ENCODE measurements at regions not wholly inside any gene's neighbourhood (a gene's known extent, or its start where the extent isn't known, plus 50 kb on each side); places are given as distances from the start of the nearest gene placed in this dataset.
A peak's percentile ranks its signal among the peaks of the same experiment; 100 is the strongest.

DNA sequence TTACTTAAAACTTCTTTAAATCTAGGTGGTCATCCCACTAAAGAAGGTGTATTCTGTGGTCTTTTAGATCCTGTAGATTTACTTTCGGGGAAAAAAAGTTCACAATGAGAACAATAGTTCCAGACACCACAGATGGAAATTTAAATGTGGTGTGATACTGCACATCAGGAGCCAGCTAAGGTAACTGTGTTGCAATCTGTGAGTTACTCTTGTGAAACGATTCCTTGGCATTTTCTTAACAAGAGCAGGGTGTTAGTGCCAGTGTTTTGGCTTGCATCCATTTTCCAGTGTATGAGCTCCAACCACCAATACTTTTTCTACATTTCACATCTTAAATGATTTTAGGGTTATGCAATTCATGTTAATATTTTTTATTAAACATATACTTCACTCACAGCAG is 674.5 kb downstream of the CETN3 start:
- H3K4me3 ChIP-seq (ENCODE audit: low read length): no peak overlapping the region
- no peaks in the 10 kb centered on the region for H3K36me3 ChIP-seq (ENCODE audit: insufficient read depth, low read length)
- H3K27me3 ChIP-seq (ENCODE audit: control insufficient read depth, insufficient read depth, low read length): no peaks in the 10 kb centered on the region
- no peak overlapping the region for H3K9ac ChIP-seq (ENCODE audit: low read depth, low read length)
- no peaks in the 10 kb centered on the region for H3K9me3 ChIP-seq (replicated peaks; ENCODE audit: low read length)
- H3K4me2 ChIP-seq (ENCODE audit: low read length): no peak overlapping the region
- H3K4me1 ChIP-seq (ENCODE audit: control insufficient read depth, insufficient read depth, low read length): no peaks in the 10 kb centered on the region

DNA sequence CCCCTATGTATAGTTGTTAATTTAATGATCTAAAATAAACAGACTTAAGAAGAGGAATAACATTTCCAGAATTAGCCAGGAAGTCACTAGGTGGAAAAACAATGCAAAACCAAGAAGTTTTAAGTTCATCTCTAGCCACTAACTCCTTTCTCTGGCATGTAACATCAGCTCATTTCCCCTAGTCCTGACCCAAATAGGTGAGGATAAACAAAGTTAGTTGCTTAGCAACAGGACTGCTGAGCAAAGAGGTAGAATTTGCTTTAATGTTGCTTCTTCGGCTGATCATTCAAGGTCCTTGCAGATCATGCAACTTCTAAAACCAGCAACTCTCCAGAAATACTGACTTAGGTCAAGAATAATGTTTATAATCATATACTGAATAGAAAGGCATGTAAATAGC is 675.8 kb downstream of the CETN3 start:
- Histone ChIP-seq H3K4me3 (ENCODE audit: low read length) (no peak overlapping the region), H3K9ac (ENCODE audit: low read depth, low read length) (no peak overlapping the region), H3K27me3 (ENCODE audit: control insufficient read depth, insufficient read depth, low read length) (no peaks in the 10 kb centered on the region), H3K4me1 (ENCODE audit: control insufficient read depth, insufficient read depth, low read length) (peaks cover 6% of the 10 kb centered on the region), H3K9me3 (replicated peaks; ENCODE audit: low read length) (no peaks in the 10 kb centered on the region), H3K4me2 (ENCODE audit: low read length) (no peak overlapping the region), H3K36me3 (ENCODE audit: insufficient read depth, low read length) (no peaks in the 10 kb centered on the region)

DNA sequence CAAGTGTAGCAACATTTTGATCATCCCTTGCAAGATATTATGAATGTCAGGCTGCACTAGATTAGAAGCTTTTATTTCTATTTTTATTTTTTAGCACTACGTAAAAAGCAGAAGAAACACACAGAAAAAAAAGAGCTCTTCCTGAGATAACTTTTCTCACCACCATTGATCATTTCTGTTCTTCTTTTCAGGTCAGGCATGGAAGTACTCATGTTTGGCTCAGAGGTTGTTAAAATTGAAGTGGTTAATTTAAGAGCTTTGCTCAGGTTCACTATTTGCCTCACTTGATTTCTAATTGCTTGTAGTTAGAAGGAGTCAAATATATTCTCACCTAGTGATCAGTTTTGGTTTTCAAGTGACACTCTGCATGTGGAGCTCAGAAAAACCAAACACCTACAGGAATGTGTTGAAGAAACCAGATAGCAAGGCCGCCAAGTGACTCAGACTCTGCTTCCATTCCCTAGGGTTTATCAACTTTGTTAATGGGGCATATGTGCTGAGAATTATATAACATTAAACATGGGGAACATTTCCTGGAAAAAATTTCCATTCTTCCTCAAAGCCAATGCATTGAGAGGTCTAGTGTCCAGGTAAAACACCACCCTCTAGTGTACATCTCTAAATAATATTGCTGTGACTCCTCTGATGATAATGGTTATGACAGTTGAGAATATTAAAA is 679.8 kb downstream of the CETN3 start:
- Histone ChIP-seq H3K4me2 (ENCODE audit: low read length) (no peak overlapping the region), H3K4me3 (ENCODE audit: low read length) (no peak overlapping the region), H3K27me3 (ENCODE audit: control insufficient read depth, insufficient read depth, low read length) (no peaks in the 10 kb centered on the region), H3K4me1 (ENCODE audit: control insufficient read depth, insufficient read depth, low read length) (peaks cover 6% of the 10 kb centered on the region), H3K36me3 (ENCODE audit: insufficient read depth, low read length) (no peaks in the 10 kb centered on the region), H3K9ac (ENCODE audit: low read depth, low read length) (no peak overlapping the region), H3K9me3 (replicated peaks; ENCODE audit: low read length) (no peaks in the 10 kb centered on the region)

DNA sequence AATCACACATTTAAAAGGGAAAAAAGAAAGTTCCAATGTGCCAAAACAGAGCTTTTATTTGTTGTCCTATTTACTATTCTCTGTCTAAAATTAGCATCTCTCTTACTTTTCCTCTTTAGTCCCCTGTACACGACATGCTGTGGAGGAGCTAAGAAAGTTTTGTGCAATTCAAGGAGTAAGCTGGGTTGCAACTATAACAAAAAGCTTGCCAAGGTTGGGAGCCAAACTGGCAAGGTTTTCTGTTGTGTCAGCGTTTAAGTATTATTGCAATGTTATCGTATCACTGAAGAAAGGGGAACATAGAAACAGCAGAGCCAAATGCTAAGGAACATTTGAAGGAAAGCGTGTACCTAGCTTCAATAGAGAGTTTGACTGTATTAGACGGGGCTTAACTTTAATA is 680.8 kb downstream of the CETN3 start:
- H3K4me2 ChIP-seq (ENCODE audit: low read length): peak overlapping the region; percentile 20
- no peaks in the 10 kb centered on the region for H3K36me3 ChIP-seq (ENCODE audit: insufficient read depth, low read length)
- no peaks in the 10 kb centered on the region for H3K9me3 ChIP-seq (replicated peaks; ENCODE audit: low read length)
- H3K9ac ChIP-seq (ENCODE audit: low read depth, low read length): no peak overlapping the region
- no peak overlapping the region for H3K4me3 ChIP-seq (ENCODE audit: low read length)
- no peaks in the 10 kb centered on the region for H3K27me3 ChIP-seq (ENCODE audit: control insufficient read depth, insufficient read depth, low read length)
- H3K4me1 ChIP-seq (ENCODE audit: control insufficient read depth, insufficient read depth, low read length): peaks cover 10% of the 10 kb centered on the region

DNA sequence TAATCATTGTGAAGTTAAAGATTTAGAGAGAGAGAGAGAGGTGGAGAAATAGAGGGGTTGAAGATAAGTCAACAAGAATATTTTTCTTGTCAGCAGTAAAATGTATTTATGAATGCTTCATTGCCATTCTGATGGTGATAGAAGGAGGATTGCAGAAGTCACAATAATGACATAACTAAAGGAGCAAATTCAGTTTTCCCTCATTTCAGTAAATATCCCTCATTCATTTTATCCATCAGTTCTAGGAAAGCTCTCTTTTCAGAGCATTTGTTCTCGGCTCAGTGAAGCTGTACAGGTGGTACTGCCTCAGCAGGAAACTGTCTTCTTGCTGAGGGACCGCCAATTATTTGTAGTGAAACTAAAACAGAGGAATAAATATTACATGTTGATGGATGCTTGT is 681.4 kb downstream of the CETN3 start:
- H3K36me3 ChIP-seq (ENCODE audit: insufficient read depth, low read length): no peaks in the 10 kb centered on the region
- no peaks in the 10 kb centered on the region for H3K9me3 ChIP-seq (replicated peaks; ENCODE audit: low read length)
- no peak overlapping the region for H3K9ac ChIP-seq (ENCODE audit: low read depth, low read length)
- no peak overlapping the region for H3K4me2 ChIP-seq (ENCODE audit: low read length)
- no peaks in the 10 kb centered on the region for H3K27me3 ChIP-seq (ENCODE audit: control insufficient read depth, insufficient read depth, low read length)
- H3K4me3 ChIP-seq (ENCODE audit: low read length): no peak overlapping the region
- peaks cover 15% of the 10 kb centered on the region for H3K4me1 ChIP-seq (ENCODE audit: control insufficient read depth, insufficient read depth, low read length)

DNA sequence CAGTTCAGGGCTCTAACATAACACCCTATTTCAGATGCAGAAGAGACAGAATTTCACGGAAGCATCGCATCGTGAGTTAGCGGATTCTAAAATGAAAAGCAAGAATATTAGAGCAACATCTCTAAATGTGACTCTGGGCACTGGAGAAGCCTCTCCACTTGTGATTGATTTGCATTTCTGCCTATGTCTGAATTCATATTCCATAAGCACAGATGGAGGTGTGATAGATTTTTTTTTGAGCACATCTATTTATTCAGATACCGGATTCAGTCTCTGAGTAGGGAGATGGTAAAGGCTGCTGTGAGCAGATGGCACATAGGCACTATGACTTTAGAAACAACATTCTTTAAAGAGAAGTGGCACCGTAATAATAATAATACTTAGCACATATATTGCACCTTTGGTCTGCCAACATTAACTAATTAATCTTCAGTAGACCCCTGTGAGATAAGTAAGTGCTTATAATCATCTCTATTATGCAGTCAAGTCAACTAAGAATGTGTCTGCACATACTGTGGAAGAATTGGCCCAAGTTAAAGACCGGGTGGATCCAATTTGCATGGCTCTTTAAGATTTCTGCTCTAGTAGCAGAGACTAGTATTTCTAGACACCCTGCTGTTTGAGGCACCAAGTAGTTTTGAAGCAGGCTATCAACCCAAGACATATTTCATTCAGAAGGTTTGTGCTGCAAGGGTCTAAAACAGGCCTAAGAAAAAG is 685.0 kb downstream of the CETN3 start:
- Histone ChIP-seq H3K4me2 (ENCODE audit: low read length) (no peak overlapping the region), H3K4me1 (ENCODE audit: control insufficient read depth, insufficient read depth, low read length) (peaks cover 15% of the 10 kb centered on the region), H3K36me3 (ENCODE audit: insufficient read depth, low read length) (no peaks in the 10 kb centered on the region), H3K27me3 (ENCODE audit: control insufficient read depth, insufficient read depth, low read length) (no peaks in the 10 kb centered on the region), H3K9me3 (replicated peaks; ENCODE audit: low read length) (no peaks in the 10 kb centered on the region), H3K4me3 (ENCODE audit: low read length) (no peak overlapping the region), H3K9ac (ENCODE audit: low read depth, low read length) (no peak overlapping the region)

DNA sequence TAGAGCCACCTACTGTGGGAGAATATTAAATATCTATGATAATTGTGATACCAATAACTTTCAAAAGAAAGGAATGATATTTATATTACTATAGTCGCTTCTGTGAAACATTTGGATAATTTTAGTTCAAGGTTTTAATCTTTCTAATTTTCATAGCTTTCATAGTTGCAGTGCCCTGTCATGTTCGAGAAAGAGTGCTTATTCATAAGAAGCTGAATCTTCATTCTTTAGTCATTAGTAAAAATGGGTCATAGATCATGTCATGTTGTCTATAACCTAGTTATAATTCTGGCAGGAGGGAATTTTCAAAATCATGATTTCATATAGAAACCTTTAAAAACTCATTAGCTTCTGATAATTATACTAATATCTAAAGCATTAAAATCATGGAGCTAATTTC is 685.6 kb downstream of the CETN3 start:
- peaks cover 10% of the 10 kb centered on the region for H3K4me1 ChIP-seq (ENCODE audit: control insufficient read depth, insufficient read depth, low read length)
- no peaks in the 10 kb centered on the region for H3K27me3 ChIP-seq (ENCODE audit: control insufficient read depth, insufficient read depth, low read length)
- no peak overlapping the region for H3K4me3 ChIP-seq (ENCODE audit: low read length)
- H3K4me2 ChIP-seq (ENCODE audit: low read length): no peak overlapping the region
- no peak overlapping the region for H3K9ac ChIP-seq (ENCODE audit: low read depth, low read length)
- no peaks in the 10 kb centered on the region for H3K36me3 ChIP-seq (ENCODE audit: insufficient read depth, low read length)
- H3K9me3 ChIP-seq (replicated peaks; ENCODE audit: low read length): no peaks in the 10 kb centered on the region

DNA sequence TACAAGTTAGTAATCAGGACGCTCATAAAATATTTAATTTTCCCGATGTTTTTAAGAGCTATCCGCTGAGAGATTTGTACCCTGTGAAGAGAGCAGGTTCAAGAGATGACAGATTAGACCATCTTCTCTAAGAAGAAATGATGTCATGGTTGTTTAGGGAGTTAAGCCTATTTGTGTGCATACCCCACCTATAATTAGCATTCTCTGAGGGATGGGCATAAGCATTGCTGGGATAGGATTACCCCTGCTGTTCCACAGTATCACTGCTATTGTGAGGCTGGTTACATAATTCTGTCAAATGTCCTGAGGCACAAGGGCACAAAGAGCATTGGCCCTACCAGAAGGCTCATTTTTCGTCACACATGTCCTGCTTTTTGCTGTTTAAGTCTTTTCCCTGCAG is 687.0 kb downstream of the CETN3 start:
- H3K9ac ChIP-seq (ENCODE audit: low read depth, low read length): no peak overlapping the region
- H3K36me3 ChIP-seq (ENCODE audit: insufficient read depth, low read length): no peaks in the 10 kb centered on the region
- no peaks in the 10 kb centered on the region for H3K27me3 ChIP-seq (ENCODE audit: control insufficient read depth, insufficient read depth, low read length)
- peaks cover 9% of the 10 kb centered on the region for H3K4me1 ChIP-seq (ENCODE audit: control insufficient read depth, insufficient read depth, low read length)
- H3K9me3 ChIP-seq (replicated peaks; ENCODE audit: low read length): no peaks in the 10 kb centered on the region
- H3K4me3 ChIP-seq (ENCODE audit: low read length): no peak overlapping the region
- no peak overlapping the region for H3K4me2 ChIP-seq (ENCODE audit: low read length)

DNA sequence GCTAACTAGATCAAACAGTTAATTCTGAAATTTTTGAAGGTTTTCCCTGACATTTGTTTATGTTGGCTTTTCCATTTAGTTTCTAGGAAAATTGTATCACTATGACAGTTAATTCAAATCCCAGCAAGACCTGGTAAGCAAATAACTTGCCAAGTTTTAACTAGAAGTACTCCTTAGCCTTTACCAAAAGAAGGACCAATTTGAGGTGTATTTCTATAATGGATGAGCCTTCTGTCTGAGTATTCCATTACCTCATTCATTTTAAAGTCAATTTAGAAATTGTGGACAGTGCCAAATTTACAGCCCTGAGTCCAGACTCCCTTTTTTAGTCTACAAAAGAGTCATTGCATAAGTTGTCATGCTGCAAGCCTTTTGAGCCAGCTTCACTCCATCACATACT is 687.6 kb downstream of the CETN3 start:
- Histone ChIP-seq H3K4me3 (ENCODE audit: low read length) (no peak overlapping the region), H3K4me2 (ENCODE audit: low read length) (no peak overlapping the region), H3K27me3 (ENCODE audit: control insufficient read depth, insufficient read depth, low read length) (no peaks in the 10 kb centered on the region), H3K4me1 (ENCODE audit: control insufficient read depth, insufficient read depth, low read length) (peaks cover 9% of the 10 kb centered on the region), H3K36me3 (ENCODE audit: insufficient read depth, low read length) (no peaks in the 10 kb centered on the region), H3K9ac (ENCODE audit: low read depth, low read length) (no peak overlapping the region), H3K9me3 (replicated peaks; ENCODE audit: low read length) (no peaks in the 10 kb centered on the region)

DNA sequence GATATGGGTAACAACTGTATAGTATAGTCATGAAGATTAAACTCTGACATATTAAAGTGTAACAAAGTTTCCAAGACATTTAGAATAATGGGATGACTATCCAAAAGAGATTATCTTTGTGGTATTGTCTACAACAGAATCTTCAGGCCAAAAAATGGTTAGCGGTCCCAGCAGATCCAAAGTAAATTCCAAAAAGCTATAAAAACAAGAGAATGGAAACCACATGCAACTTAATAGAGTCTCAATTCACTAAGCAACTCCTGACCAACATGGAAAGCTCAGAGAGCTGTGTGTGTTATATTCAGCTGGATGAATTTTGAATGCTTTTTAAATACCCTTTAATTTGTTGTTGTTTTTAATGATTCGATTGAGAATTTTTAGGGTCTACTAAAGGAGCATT is 688.2 kb downstream of the CETN3 start:
- no peak overlapping the region for H3K4me3 ChIP-seq (ENCODE audit: low read length)
- H3K36me3 ChIP-seq (ENCODE audit: insufficient read depth, low read length): no peaks in the 10 kb centered on the region
- H3K4me1 ChIP-seq (ENCODE audit: control insufficient read depth, insufficient read depth, low read length): peaks cover 9% of the 10 kb centered on the region
- no peak overlapping the region for H3K9ac ChIP-seq (ENCODE audit: low read depth, low read length)
- H3K4me2 ChIP-seq (ENCODE audit: low read length): no peak overlapping the region
- H3K27me3 ChIP-seq (ENCODE audit: control insufficient read depth, insufficient read depth, low read length): no peaks in the 10 kb centered on the region
- H3K9me3 ChIP-seq (replicated peaks; ENCODE audit: low read length): no peaks in the 10 kb centered on the region

DNA sequence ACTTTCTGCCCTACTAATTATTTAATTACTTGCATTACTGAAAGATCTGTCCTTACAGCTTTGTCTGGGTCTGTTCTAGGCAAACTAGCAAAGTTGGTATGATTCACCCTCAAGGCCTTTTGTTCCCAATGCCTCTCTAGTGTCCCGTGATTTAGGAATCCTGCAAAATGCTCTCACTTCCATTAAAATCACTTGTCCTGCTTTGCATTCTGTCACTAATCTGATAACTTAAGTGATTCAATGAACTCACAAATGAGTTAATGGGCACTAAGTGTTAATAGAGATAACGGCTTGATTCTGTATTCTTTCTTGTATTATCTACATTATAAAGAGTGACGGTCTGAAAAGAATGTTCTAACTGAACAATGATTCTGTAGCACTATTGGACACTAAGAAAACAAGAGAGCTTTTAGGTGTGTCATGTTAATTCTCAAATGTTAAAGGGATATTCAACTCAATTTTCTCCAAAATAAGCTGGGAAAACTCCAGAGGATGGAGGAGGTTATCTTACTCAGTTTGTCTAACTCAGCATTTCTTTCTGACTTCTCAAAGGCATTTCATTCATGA is 697.3 kb downstream of the CETN3 start:
- H3K9me3 ChIP-seq (replicated peaks; ENCODE audit: low read length): no peaks in the 10 kb centered on the region
- no peaks in the 10 kb centered on the region for H3K36me3 ChIP-seq (ENCODE audit: insufficient read depth, low read length)
- no peaks in the 10 kb centered on the region for H3K4me1 ChIP-seq (ENCODE audit: control insufficient read depth, insufficient read depth, low read length)
- H3K4me3 ChIP-seq (ENCODE audit: low read length): no peak overlapping the region
- H3K27me3 ChIP-seq (ENCODE audit: control insufficient read depth, insufficient read depth, low read length): no peaks in the 10 kb centered on the region
- no peak overlapping the region for H3K9ac ChIP-seq (ENCODE audit: low read depth, low read length)
- H3K4me2 ChIP-seq (ENCODE audit: low read length): no peak overlapping the region

DNA sequence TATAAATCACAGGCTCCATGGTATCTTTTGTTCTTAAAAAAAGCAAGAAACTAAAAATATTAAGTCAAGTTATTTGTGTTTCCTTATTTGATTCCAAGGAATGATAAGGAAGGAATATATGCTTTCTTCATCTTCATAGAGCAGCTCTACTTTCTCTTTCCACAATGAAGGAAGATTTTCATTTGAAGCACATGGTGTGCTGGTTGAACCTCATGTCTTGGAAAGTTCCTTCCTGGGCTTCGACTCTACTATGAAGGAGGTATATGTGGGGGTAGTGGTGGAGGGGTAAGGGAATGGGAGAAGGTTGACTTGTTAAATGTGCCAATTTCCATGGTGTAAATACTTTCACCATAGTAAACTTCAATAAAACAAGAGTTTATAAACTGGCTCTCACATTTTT is 698.0 kb downstream of the CETN3 start:
- H3K27me3 ChIP-seq (ENCODE audit: control insufficient read depth, insufficient read depth, low read length): no peaks in the 10 kb centered on the region
- no peak overlapping the region for H3K4me2 ChIP-seq (ENCODE audit: low read length)
- no peaks in the 10 kb centered on the region for H3K9me3 ChIP-seq (replicated peaks; ENCODE audit: low read length)
- no peaks in the 10 kb centered on the region for H3K36me3 ChIP-seq (ENCODE audit: insufficient read depth, low read length)
- H3K4me1 ChIP-seq (ENCODE audit: control insufficient read depth, insufficient read depth, low read length): no peaks in the 10 kb centered on the region
- no peak overlapping the region for H3K4me3 ChIP-seq (ENCODE audit: low read length)
- no peak overlapping the region for H3K9ac ChIP-seq (ENCODE audit: low read depth, low read length)
